Bronchial epithelial cell (primary cell): ENCODE measurements at regions not wholly inside any gene's neighbourhood (a gene's known extent, or its start where the extent isn't known, plus 50 kb on each side); places are given as distances from the start of the nearest gene placed in this dataset.
A peak's percentile ranks its signal among the peaks of the same experiment; 100 is the strongest.

Experiments
- DNase-seq: peaks from one replicate; pipeline ENCODE4 v3.0.0-alpha.2; 2010; ENCODE audit warnings: low read depth
- FAIRE-seq: peaks from 2 replicates; lab custom pipeline; 2011; peaks lifted over from hg19 to GRCh38; lab: Jason Lieb, UNC
- H3K27me3 ChIP-seq: 2 replicates; pipeline ENCODE4 v1.5.1; 2011; ENCODE audit warnings: low read length; ENCODE audit not compliant: control insufficient read depth, insufficient read depth
- H3K36me3 ChIP-seq: 2 replicates; pipeline ENCODE4 v1.5.1; 2011; ENCODE audit warnings: low read length; ENCODE audit not compliant: control insufficient read depth, insufficient read depth
- H3K4me3 ChIP-seq: 2 replicates; pipeline ENCODE4 v1.5.1; 2011; ENCODE audit warnings: mild to moderate bottlenecking, low read depth, low read length, control low read depth
- TF ChIP-seq, protein P1 (sequence below): IDR thresholded peaks from 2 replicates; pipeline ENCODE4 v1.5.1; 2011; ENCODE audit warnings: mild to moderate bottlenecking, moderate library complexity, low read length, control low read depth, inconsistent platforms; ENCODE audit not compliant: insufficient read depth, severe bottlenecking

DNA sequence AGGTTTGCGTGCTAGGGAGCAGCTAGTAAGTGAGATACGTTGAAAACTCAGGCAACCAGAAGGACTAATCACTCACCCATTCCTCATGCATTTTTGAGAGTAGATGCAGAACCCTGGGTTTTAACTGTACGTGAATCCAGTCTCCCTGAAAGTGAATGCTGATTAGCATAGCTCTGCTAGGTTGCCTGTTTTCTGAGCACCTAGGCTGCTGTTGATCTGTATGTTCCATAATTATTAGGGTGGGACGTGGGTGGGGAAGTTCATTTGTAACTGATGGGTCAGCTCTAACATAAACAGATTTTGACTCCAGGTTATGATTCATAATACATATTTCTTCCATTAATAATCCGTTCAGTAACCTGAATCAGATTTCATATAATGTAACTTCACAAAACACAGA is 379.0 kb upstream of the FANCL start:
- Histone ChIP-seq H3K27me3 (no peaks in the 10 kb centered on the region), H3K36me3 (no peaks in the 10 kb centered on the region), H3K4me3 (no peak overlapping the region)
- no peak for FAIRE-seq
- TF ChIP-seq, protein P1, sequence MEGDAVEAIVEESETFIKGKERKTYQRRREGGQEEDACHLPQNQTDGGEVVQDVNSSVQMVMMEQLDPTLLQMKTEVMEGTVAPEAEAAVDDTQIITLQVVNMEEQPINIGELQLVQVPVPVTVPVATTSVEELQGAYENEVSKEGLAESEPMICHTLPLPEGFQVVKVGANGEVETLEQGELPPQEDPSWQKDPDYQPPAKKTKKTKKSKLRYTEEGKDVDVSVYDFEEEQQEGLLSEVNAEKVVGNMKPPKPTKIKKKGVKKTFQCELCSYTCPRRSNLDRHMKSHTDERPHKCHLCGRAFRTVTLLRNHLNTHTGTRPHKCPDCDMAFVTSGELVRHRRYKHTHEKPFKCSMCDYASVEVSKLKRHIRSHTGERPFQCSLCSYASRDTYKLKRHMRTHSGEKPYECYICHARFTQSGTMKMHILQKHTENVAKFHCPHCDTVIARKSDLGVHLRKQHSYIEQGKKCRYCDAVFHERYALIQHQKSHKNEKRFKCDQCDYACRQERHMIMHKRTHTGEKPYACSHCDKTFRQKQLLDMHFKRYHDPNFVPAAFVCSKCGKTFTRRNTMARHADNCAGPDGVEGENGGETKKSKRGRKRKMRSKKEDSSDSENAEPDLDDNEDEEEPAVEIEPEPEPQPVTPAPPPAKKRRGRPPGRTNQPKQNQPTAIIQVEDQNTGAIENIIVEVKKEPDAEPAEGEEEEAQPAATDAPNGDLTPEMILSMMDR: no peak
- DNase-seq: peak; percentile 95

DNA sequence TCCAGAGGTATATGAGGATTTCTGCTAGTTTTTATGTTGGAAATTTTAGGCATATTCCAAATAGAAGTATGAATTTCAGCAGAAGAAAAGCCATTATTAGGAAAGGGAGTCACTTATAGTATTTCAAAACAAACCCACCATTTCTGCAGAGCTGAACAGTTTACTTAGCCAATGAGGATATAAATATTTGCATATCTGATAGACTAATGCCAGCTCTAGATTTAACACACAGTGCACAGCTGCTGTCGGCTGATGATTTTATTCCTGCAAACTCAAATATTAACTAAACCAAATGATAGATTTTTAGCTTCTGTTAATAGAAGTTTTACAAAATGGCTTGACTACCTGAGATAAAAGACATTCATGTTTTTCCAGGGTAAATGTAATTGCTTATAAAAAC is 375.8 kb upstream of the FANCL start:
- no peaks in the 10 kb centered on the region for H3K36me3 ChIP-seq
- H3K4me3 ChIP-seq: no peak overlapping the region
- H3K27me3 ChIP-seq: no peaks in the 10 kb centered on the region
- DNase-seq (no peak), FAIRE-seq (no peak)
- TF ChIP-seq, protein P1: no peak

DNA sequence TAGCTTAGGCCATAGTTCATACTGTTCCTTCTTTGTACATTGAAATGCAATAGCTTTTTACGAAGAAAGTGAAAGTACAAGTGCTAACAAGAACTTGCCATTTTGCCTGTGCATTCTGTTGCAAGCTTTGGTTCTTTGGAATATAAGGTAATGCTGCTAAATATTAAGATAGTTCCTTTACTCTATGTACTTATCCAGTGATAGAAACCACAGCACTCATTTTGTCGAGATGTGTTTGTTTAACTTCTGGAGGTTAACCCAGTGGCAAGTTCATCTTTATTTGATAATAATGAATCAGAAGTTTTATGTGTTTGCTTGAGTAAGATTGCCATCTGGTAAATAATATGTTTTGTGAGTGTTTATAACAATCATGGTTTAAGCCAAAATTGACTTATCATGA is 373.1 kb upstream of the FANCL start:
- Histone ChIP-seq H3K27me3 (no peaks in the 10 kb centered on the region), H3K36me3 (no peaks in the 10 kb centered on the region), H3K4me3 (no peak overlapping the region)
- DNase-seq (peak; percentile 42), FAIRE-seq (no peak)
- TF ChIP-seq, protein P1: no peak

DNA sequence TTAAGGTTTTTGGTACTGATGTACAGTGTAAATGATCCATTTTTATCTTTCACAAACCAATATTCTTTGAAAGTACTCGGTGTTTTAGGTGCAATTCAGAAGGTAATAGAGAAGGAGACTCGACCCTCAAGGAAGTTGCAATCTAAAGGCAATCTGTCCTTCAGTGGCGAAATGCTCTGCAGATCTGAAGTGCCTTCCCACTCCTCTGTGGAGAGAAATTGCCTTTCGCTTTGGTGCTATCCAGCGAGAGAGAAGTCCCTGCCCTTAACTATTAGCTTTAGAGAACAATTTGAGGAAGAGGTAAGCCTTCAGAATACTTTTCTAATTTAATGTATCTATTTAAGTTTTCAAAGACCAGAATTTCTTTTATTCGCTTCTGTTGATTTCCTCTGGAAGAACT is 371.8 kb upstream of the FANCL start:
- no peak for DNase-seq
- no peak for FAIRE-seq
- TF ChIP-seq, protein P1: no peak
- no peaks in the 10 kb centered on the region for H3K36me3 ChIP-seq
- no peaks in the 10 kb centered on the region for H3K27me3 ChIP-seq
- no peak overlapping the region for H3K4me3 ChIP-seq

DNA sequence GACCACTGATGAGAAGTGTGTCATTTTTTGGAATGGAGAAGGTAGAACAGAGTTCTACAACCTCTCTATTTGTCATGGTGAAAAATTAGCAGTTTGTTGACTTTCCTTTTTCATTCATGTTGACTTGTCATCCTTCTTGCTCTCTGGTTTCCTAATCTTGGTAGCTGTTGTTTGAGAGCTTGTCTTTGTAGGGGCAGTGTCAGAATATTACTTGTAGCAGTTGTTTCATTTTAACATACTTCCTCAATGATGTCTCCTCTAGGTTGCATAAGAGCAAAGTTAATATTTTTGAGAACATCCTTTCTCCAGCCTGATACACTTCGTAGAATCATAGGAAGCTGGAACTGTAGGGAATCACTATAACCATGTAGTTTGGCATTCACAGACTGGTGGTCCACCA is 368.2 kb upstream of the FANCL start:
- TF ChIP-seq, protein P1: no peak
- no peak for FAIRE-seq

DNA sequence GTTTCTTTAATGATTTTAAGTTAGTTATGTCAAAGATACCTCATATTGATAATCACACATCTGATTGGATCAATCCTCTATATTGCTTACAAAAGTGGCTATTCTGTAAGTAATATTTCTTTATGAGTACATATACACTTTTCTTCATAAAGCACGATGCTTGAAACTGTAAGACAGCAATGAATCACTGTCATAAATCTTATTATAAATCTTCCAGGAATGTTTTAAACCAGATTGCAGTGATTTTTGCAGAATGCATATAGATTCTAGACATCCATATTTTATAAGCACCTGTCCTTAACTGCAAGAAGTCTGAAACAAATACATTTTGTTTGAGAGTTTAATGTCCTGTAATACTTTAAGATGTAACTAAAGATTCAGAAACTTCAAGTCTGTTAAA is 367.0 kb upstream of the FANCL start:
- Histone ChIP-seq H3K36me3 (no peaks in the 10 kb centered on the region), H3K27me3 (no peaks in the 10 kb centered on the region), H3K4me3 (no peak overlapping the region)
- TF ChIP-seq, protein P1: no peak
- DNase-seq (no peak), FAIRE-seq (no peak)

More for the DNA sequence above, 368.2 kb upstream of the FANCL start:
- no peak for DNase-seq
- H3K4me3 ChIP-seq: no peak overlapping the region
- no peaks in the 10 kb centered on the region for H3K36me3 ChIP-seq
- H3K27me3 ChIP-seq: no peaks in the 10 kb centered on the region
